SK-N-SH treated with all-trans-retinoic acid at 6 μM for 48 hours (cell line): ENCODE measurements at regions not wholly inside any gene's neighbourhood (a gene's known extent, or its start where the extent isn't known, plus 50 kb on each side); places are given as distances from the start of the nearest gene placed in this dataset.

ENCODE experiments used
- ATAC-seq: fragments of 200-7000 bp; cut with Tn5 transposase; 3 replicates; pipeline ENCODE4 v1.9.1; 2020; ENCODE audit warnings: mild to moderate bottlenecking, moderate library complexity
- ARNTL ChIP-seq: fragments of 450-650 bp; formaldehyde crosslinking; IDR thresholded peaks from 2 replicates; pipeline ENCODE4 v1.5.0; 2020; ENCODE audit warnings: low read depth, mild to moderate bottlenecking, moderate library complexity, borderline replicate concordance
- BACH2 ChIP-seq: fragments of 250-450 bp; sonication (Bioruptor Pico); IDR thresholded peaks from 2 replicates; pipeline ENCODE4 v1.9.0; 2021; ENCODE audit warnings: mild to moderate bottlenecking, borderline replicate concordance
- CREB5 ChIP-seq: fragments of 250-450 bp; sonication (Bioruptor Pico); IDR thresholded peaks from 2 replicates; pipeline ENCODE4 v1.5.1; 2020; ENCODE audit warnings: low read depth, mild to moderate bottlenecking, moderate library complexity
- GLIS3 ChIP-seq: fragments of 250-450 bp; sonication (Bioruptor Pico); IDR thresholded peaks from 2 replicates; pipeline ENCODE4 v1.5.0; 2020; ENCODE audit warnings: mild to moderate bottlenecking, moderate library complexity
- ISL1 ChIP-seq: fragments of 250-450 bp; sonication (Bioruptor Pico); IDR thresholded peaks from 2 replicates; pipeline ENCODE4 v2.1.2; 2022; ENCODE audit warnings: mild to moderate bottlenecking, moderate library complexity
- OSR1 ChIP-seq: fragments of 250-450 bp; sonication (Bioruptor Pico); IDR thresholded peaks from 2 replicates; pipeline ENCODE4 v1.8.0; 2022; ENCODE audit warnings: moderate library complexity, mild to moderate bottlenecking, inconsistent platforms
- PATZ1 ChIP-seq: fragments of 250-450 bp; sonication (Bioruptor Pico); IDR thresholded peaks from 2 replicates; pipeline ENCODE4 v1.8.0; 2020; ENCODE audit warnings: mild to moderate bottlenecking, moderate library complexity, borderline replicate concordance
- POU6F1 ChIP-seq: fragments of 250-450 bp; sonication (Bioruptor Pico); IDR thresholded peaks from 2 replicates; pipeline ENCODE4 v1.8.0; 2021; ENCODE audit warnings: low read depth, mild to moderate bottlenecking, moderate library complexity, borderline replicate concordance
- PPARA ChIP-seq: fragments of 250-450 bp; sonication (Bioruptor Pico); IDR thresholded peaks from 2 replicates; pipeline ENCODE4 v1.5.0; 2020; ENCODE audit warnings: mild to moderate bottlenecking, borderline replicate concordance
- RARB ChIP-seq: fragments of 250-450 bp; sonication (Bioruptor Pico); IDR thresholded peaks from 2 replicates; pipeline ENCODE4 v1.8.0; 2021; ENCODE audit warnings: mild to moderate bottlenecking, moderate library complexity
- SNAI2 ChIP-seq: fragments of 250-450 bp; sonication (Bioruptor Pico); IDR thresholded peaks from 2 replicates; pipeline ENCODE4 v1.5.0; 2020; ENCODE audit warnings: mild to moderate bottlenecking, moderate library complexity
- TCF4 ChIP-seq: fragments of 250-450 bp; sonication (Bioruptor Pico); IDR thresholded peaks from 2 replicates; pipeline ENCODE4 v1.8.0; 2021; ENCODE audit warnings: mild to moderate bottlenecking, moderate library complexity, borderline replicate concordance
- TOX ChIP-seq: fragments of 250-450 bp; sonication (Bioruptor Pico); IDR thresholded peaks from 2 replicates; pipeline ENCODE4 v1.8.0; 2021; ENCODE audit warnings: mild to moderate bottlenecking, moderate library complexity, borderline replicate concordance
- TSHZ2 ChIP-seq: fragments of 250-450 bp; sonication (Bioruptor Pico); IDR thresholded peaks from 2 replicates; pipeline ENCODE4 v1.5.0; 2020; ENCODE audit warnings: mild to moderate bottlenecking, moderate library complexity
- ZC3H10 ChIP-seq: fragments of 250-450 bp; sonication (Bioruptor Pico); IDR thresholded peaks from 2 replicates; pipeline ENCODE4 v1.5.1; 2021; ENCODE audit warnings: mild to moderate bottlenecking, moderate library complexity
- ZFP3 ChIP-seq: fragments of 250-450 bp; sonication (Bioruptor Pico); IDR thresholded peaks from 2 replicates; pipeline ENCODE4 v1.5.0; 2020; ENCODE audit warnings: mild to moderate bottlenecking, moderate library complexity
- ZFP30 ChIP-seq: fragments of 450-650 bp; formaldehyde crosslinking; IDR thresholded peaks from 2 replicates; pipeline ENCODE4 v1.5.0; 2022; ENCODE audit warnings: mild to moderate bottlenecking, moderate library complexity
- ZNF70 ChIP-seq: fragments of 450-650 bp; formaldehyde crosslinking; IDR thresholded peaks from 2 replicates; pipeline ENCODE4 v1.5.0; 2020; ENCODE audit warnings: mild to moderate bottlenecking, moderate library complexity
- ZNF8 ChIP-seq: fragments of 450-650 bp; formaldehyde crosslinking; IDR thresholded peaks from 2 replicates; pipeline ENCODE4 v1.5.0; 2020; ENCODE audit warnings: mild to moderate bottlenecking, moderate library complexity

GRCh38 chr3:18144571-18144970, 280.6 kb downstream of the SATB1 start:
- ATAC-seq, result no peak

GRCh38 chr3:18143258-18143780, 281.8 kb downstream of the SATB1 start:
- no peak for ATAC-seq
- TF ChIP-seq POU6F1 (CRISPR knock-in tag), result no peak
- no peak for TF ChIP-seq ISL1 (CRISPR knock-in tag)
- TF ChIP-seq ZNF8 (CRISPR knock-in tag), result no peak
- TF ChIP-seq ZC3H10 (CRISPR knock-in tag), result no peak
- TF ChIP-seq CREB5 (CRISPR knock-in tag), result no peak
- TF ChIP-seq PPARA (CRISPR knock-in tag), result no peak
- TF ChIP-seq TCF4 (CRISPR knock-in tag), result no peak
- no peak for TF ChIP-seq SNAI2 (CRISPR knock-in tag)
- no peak for TF ChIP-seq TOX (CRISPR knock-in tag)
- TF ChIP-seq PATZ1, result no peak
- TF ChIP-seq GLIS3, result no peak
- no peak for TF ChIP-seq BACH2 (CRISPR knock-in tag)
- TF ChIP-seq OSR1 (CRISPR knock-in tag), result no peak
- TF ChIP-seq RARB (CRISPR knock-in tag), result no peak

More at GRCh38 chr3:18144571-18144970, 280.6 kb downstream of the SATB1 start:
- TF ChIP-seq CREB5 (CRISPR knock-in tag) (no peak), SNAI2 (CRISPR knock-in tag) (no peak), ZFP30 (CRISPR knock-in tag) (no peak), ZNF70 (CRISPR knock-in tag) (no peak), TSHZ2 (CRISPR knock-in tag) (no peak), ARNTL (no peak), TOX (CRISPR knock-in tag) (no peak), ZFP3 (CRISPR knock-in tag) (no peak)

GRCh38 chr3:18137958-18138357, 287.2 kb downstream of the SATB1 start:
- no peak for ATAC-seq
- TF ChIP-seq ZNF8 (CRISPR knock-in tag) (no peak), TOX (CRISPR knock-in tag) (no peak), POU6F1 (CRISPR knock-in tag) (no peak), PATZ1 (no peak), ZFP30 (CRISPR knock-in tag) (no peak), ZFP3 (CRISPR knock-in tag) (no peak), TCF4 (CRISPR knock-in tag) (peak; percentile 84), BACH2 (CRISPR knock-in tag) (no peak)
